ENCODE measurements at regions not wholly inside any gene's neighbourhood (a gene's known extent, or its start where the extent isn't known, plus 50 kb on each side); places are given as distances from the start of the nearest gene placed in this dataset.

DNA sequence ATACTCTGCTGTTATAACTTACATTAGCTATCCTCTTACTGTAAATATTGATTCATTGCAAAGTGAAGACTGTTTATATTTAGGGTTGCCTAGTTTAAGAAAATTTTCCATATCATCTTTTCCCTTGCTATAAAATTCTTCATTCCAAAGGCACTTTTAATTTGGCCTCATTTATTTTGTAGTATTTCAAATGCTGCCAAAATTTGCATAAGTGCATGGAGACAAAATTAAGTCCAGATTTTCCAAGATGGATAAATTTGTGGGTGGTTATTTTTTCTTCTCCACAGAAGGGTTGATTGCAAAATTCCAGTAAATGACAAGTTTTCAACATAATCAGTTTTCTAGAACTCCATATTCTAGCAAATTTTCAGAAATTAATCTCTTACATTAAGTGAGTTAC, 141.5 kb upstream of the MTAP start:
- no peak for DNase-seq
- H3K27ac Mint-ChIP-seq: no peak overlapping the region
- H3K9ac ChIP-seq (ENCODE audit: extremely low read depth, insufficient read length, low read length): no peak overlapping the region
- H3K4me3 Mint-ChIP-seq: no peak overlapping the region
- no peak overlapping the region for H2AK5ac ChIP-seq (ENCODE audit: insufficient read length, low read length)
- no peak overlapping the region for H3K4me2 ChIP-seq (ENCODE audit: insufficient read depth, insufficient read length, low read length)
- H3K36me3 Mint-ChIP-seq (ENCODE audit: insufficient read depth in 1 of 3, low read depth in 3 of 3): no peaks in the 10 kb centered on the region
- no peak overlapping the region for H2BK12ac ChIP-seq (ENCODE audit: insufficient read length, low read depth, low read length)
- TF ChIP-seq, protein P1, sequence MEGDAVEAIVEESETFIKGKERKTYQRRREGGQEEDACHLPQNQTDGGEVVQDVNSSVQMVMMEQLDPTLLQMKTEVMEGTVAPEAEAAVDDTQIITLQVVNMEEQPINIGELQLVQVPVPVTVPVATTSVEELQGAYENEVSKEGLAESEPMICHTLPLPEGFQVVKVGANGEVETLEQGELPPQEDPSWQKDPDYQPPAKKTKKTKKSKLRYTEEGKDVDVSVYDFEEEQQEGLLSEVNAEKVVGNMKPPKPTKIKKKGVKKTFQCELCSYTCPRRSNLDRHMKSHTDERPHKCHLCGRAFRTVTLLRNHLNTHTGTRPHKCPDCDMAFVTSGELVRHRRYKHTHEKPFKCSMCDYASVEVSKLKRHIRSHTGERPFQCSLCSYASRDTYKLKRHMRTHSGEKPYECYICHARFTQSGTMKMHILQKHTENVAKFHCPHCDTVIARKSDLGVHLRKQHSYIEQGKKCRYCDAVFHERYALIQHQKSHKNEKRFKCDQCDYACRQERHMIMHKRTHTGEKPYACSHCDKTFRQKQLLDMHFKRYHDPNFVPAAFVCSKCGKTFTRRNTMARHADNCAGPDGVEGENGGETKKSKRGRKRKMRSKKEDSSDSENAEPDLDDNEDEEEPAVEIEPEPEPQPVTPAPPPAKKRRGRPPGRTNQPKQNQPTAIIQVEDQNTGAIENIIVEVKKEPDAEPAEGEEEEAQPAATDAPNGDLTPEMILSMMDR (conservative IDR thresholded peaks at IDR 0.05): no peak
- no peaks in the 10 kb centered on the region for H3K4me1 ChIP-seq (ENCODE audit: insufficient read depth, low read length)
- no peaks in the 10 kb centered on the region for H3K79me1 ChIP-seq (ENCODE audit: insufficient read depth, low read depth, low read length, poor library complexity, severe bottlenecking)
- H3K18ac ChIP-seq (ENCODE audit: insufficient read length, low read depth, low read length): no peak overlapping the region
- H3K79me2 ChIP-seq (ENCODE audit: insufficient read depth, low read length): no peaks in the 10 kb centered on the region
- H4K8ac ChIP-seq (replicated peaks; ENCODE audit: insufficient read length, low read depth, low read length): no peak overlapping the region
- H4K91ac ChIP-seq (ENCODE audit: insufficient read length, low read depth, low read length): no peak overlapping the region
- no peaks in the 10 kb centered on the region for H3K27me3 ChIP-seq (ENCODE audit: insufficient read depth, low read length)
- H4K5ac ChIP-seq (ENCODE audit: insufficient read length, low read depth, low read length): no peak overlapping the region
- H3K9me3 ChIP-seq (ENCODE audit: control insufficient read depth, low read depth, low read length): no peaks in the 10 kb centered on the region
- no peak overlapping the region for H3K14ac ChIP-seq (ENCODE audit: insufficient read depth, low read length)
- H2AFZ ChIP-seq (ENCODE audit: low read length): no peak overlapping the region
- no peaks in the 10 kb centered on the region; the same call in 1 of the 2 replicates for H3K27me3 Mint-ChIP-seq (ENCODE audit: low read depth)
- no peaks in the 10 kb centered on the region for H3K23me2 ChIP-seq (ENCODE audit: insufficient read length, low read depth, low read length, poor library complexity, severe bottlenecking)
- no peaks in the 10 kb centered on the region for H4K20me1 ChIP-seq (ENCODE audit: control insufficient read depth, insufficient read depth, insufficient read length)
- no peak overlapping the region for H2BK5ac ChIP-seq (ENCODE audit: insufficient read length, low read length)
- H3K23ac ChIP-seq (ENCODE audit: insufficient read length, low read depth, low read length): no peak overlapping the region
- H3T11ph ChIP-seq (ENCODE audit: low read length): no peak overlapping the region
- H2BK20ac ChIP-seq (ENCODE audit: low read depth, low read length, poor library complexity, severe bottlenecking): no peak overlapping the region
- H3K4ac ChIP-seq (ENCODE audit: low read depth, low read length): no peak overlapping the region
- H2BK120ac ChIP-seq (ENCODE audit: low read depth, low read length, poor library complexity, severe bottlenecking): no peak overlapping the region
- H2BK15ac ChIP-seq (ENCODE audit: low read depth, low read length): no peak overlapping the region
- no peaks in the 10 kb centered on the region for H3K4me1 Mint-ChIP-seq
- H3K9me3 Mint-ChIP-seq: no peaks in the 10 kb centered on the region
- H3K27ac ChIP-seq (ENCODE audit: insufficient read length, low read depth, low read length): no peak overlapping the region
- no peak overlapping the region for H3K56ac ChIP-seq (ENCODE audit: insufficient read length, low read depth, low read length)

All from H9 (cell line).